GM18511 (cell line): ENCODE measurements at regions not wholly inside any gene's neighbourhood (a gene's known extent, or its start where the extent isn't known, plus 50 kb on each side); places are given as distances from the start of the nearest gene placed in this dataset.
"Not testable (repeated sequence)": the region's sequence is repeated elsewhere in the genome, so short reads cannot be mapped to it uniquely, and the experiment has no call there.

Experiments
- ATAC-seq: cut with Tn5 transposase; IDR thresholded peaks from one replicate; pipeline ENCODE4 v1.9.1; 2021; ENCODE audit warnings: mild to moderate bottlenecking, moderate library complexity; ENCODE audit not compliant: unreplicated experiment

- ATAC-seq, result no peak
Measured at GRCh38 chr7:39824456-39825200, 125.4 kb upstream of the CDK13 start.

DNA sequence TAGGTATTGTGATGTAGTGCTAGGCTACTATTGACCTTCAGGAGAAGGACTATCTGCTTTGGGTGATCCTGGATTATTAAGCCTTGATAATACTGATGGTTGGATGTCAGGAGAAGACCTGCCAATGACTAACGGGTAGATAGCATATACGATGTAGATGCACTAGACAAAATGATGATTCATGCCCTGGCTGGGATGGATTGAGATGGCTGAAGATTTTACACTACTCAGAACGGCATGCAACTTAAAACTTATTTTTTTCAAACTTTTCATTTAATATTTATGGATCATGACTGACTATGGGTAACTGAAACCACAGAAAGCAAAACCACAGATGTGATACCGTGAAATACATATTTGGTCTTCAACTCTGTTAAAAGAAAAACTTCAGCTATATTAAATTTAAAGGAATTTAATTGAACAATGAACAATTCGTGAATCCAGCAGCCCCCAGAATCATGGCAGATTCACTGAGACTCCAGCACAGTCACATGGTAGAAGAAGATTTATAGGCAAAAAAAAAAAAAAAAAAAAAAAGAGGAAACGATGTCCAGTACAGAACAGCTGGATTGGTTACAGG, 124.6 kb upstream of the CDK13 start:
- ATAC-seq, result no peak

- no peak for ATAC-seq
Measured at GRCh38 chr7:39826166-39826565, 123.9 kb upstream of the CDK13 start.

GRCh38 chr7:39827571-39827970, 122.5 kb upstream of the CDK13 start:
- ATAC-seq, result no peak

GRCh38 chr7:39829028-39829427, 121.0 kb upstream of the CDK13 start:
- ATAC-seq, result no peak

GRCh38 chr7:39832519-39833085, 117.5 kb upstream of the CDK13 start:
- ATAC-seq, result no peak

- peak; percentile 56 for ATAC-seq
Measured at GRCh38 chr7:39833180-39833799, 116.8 kb upstream of the CDK13 start.

- not testable (repeated sequence) for ATAC-seq
Measured at GRCh38 chr7:39833865-39834634, 116.0 kb upstream of the CDK13 start.

DNA sequence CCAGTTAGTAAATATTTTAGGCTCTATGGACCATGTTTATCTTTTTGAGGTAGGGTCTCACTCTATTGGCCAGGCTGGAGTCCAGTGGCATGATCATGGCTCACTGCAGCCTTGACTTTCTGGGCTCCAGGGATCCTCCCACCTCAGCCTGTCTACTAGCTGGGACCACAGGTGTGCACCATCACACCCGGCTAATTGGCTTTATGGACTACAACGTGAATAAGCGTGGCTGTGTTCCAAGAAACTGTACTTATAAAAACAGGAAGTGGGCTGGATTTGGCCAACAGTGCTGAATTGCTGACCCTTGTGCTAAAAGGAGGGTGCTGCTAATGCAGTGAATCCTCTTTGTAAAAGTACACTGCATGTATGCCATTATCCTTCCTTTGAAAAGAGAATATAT, 111.7 kb upstream of the CDK13 start:
- no peak for ATAC-seq

DNA sequence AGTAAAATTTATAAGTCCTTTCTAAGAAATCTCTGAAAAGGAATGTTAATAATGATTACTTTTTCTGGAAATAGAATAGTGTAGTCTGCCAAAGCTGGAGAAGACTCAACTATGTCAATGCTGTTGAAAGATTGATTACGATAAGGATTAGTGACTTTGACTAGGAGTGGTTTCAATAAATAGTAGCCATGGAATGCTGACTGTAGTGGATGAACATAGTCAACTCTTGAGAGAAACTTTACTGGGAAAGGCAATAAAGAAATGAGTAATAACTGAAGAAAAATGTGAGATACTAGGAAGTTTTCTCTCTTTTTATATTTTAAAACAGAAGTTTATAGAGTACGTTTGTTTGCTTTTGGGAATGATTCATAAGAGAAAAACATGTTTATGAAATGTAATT, 105.0 kb upstream of the CDK13 start:
- no peak for ATAC-seq

DNA sequence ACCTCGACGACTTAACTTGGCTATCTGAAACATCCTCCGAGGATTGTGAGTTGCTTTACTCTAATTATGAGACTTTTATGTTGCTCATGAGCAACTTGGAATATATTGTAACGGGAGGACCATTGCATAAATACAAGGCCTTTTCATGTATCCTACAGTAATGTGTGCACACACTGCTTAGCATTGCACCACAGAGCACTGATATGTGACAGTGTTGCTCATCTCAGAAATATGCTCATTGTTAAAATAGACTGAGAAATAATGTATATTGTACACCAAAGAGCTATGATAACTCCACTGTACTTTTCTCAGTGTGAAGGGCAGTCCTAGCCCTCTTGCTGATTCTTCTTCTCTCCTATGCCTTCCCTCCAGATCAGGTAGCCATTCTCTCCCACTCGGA, 102.8 kb upstream of the CDK13 start:
- ATAC-seq, result no peak

- no peak for ATAC-seq
Measured at GRCh38 chr7:39851466-39852045, 98.5 kb upstream of the CDK13 start.

GRCh38 chr7:39854616-39855324, 95.3 kb upstream of the CDK13 start:
- peak; percentile 75 for ATAC-seq

DNA sequence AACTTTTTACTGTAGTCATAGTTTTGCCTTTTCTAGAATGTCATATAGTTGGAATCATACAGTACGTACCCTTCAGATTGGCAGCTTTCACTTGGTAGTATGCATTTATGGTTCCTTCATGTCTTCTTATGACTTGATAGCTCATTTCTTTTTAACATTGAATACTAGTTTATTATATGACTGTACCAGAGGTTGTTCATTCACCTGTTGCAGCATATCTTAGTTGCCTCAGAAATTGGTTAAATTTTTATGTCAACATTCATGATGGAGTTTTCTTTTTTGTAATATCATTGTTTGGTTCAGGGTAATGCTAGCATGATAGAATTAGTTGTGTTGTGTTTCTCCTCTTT, 94.8 kb upstream of the CDK13 start:
- ATAC-seq, result no peak

DNA sequence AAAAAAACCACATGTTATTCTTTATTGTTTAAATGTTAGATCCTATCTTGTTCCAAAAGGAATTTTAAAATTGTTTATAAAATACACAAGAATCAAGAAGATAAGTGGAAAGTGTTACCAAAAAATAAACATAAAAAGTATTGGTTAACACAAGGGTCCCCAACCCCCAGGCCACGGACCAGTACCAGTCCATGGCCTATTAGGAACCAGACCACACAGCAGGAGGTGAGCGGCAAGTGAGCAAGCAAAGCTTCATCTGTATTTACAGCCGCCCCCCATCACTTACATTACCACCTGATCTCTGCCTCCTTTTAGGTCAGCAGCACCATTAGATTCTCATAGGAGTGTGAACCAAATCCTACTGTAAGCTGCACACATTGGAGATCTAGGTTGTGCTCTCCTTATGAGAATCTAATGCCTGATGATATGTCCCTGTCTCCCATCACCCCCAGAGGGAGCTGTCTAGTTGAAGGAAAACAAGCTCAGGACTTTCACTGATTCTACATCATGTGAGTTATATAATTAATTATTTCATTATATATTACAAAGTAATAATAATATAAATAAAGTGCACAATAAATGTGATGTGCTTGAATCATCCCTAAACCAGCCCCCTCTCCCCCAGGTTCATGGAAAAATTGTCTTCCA, 86.3 kb upstream of the CDK13 start:
- not testable (repeated sequence) for ATAC-seq

DNA sequence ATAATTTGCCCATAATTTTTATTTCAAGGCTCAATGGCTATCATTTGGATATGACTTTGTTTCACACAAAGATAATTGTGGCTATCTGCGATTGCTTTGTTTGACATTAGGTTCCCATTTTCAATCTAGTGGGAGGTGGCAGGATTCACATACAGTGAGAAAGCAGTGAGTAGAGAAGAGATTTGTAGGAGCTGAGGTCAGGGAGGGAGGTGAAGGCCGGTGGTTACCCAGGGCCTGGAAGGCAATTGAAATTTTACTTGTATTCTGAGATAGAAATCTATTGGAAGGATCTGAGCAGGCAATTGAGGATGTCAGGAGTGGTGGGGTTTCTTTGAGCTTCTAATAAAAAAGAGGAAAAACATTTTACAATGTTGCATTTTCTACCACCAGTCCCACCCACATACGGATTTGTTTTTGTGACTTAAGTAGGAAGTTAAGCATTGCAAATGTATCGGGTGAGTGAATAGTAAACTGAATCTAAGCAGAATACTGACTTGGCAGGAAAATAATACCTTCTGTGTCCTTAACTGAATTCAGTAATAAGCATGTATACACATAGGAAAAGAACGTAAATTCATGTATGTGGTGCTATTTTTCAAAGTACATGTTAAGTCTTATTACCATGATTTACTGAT, 80.1 kb upstream of the CDK13 start:
- not testable (repeated sequence) for ATAC-seq

- not testable (repeated sequence) for ATAC-seq
Measured at GRCh38 chr7:39871610-39872009, 78.4 kb upstream of the CDK13 start.

DNA sequence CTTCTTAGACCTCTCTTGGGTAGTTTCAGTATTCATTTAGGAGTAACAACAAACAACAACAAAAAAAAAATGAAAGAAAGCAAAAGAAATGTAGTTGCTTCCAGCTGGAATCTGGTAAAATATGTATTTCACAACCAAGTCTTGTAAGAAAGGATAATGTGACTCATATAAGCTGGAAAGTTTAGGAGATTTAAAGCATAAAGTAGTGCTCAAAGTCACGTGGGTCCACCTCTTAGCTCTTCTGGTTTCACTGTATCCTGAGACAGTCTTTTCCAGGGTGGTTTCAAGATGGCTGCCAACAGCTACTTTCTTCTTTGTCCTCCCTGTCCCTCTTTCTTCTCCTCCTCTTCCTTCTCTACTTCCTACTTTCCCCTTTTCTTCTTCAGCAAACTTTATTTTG, 69.5 kb upstream of the CDK13 start:
- no peak for ATAC-seq

- no peak for ATAC-seq
Measured at GRCh38 chr7:39882148-39882784, 67.8 kb upstream of the CDK13 start.
